ENCODE measurements at regions not wholly inside any gene's neighbourhood (a gene's known extent, or its start where the extent isn't known, plus 50 kb on each side); places are given as distances from the start of the nearest gene placed in this dataset.

GRCh38 chr15:46456456-46456855, 821.6 kb downstream of the SQOR start:
- ATAC-seq (no peak), DNase-seq (ENCODE audit: low spot score) (no peak)
- Mint-ChIP-seq H3K27me3 (ENCODE audit: low read depth) (no peaks in the 10 kb centered on the region; the same call in 1 of the 2 replicates), H3K4me3 (no peak overlapping the region), H3K4me1 (peaks cover 11% of the 10 kb centered on the region), H3K36me3 (no peaks in the 10 kb centered on the region), H3K9me3 (no peaks in the 10 kb centered on the region), H3K27ac (no peak overlapping the region)
- ChIA-PET CTCF (no interaction called here), POLR2A (no interaction called here)
- TF ChIP-seq ZNF263 (CRISPR knock-in tag; IDR thresholded peaks at IDR 0.05; ENCODE audit: low read depth) = no peak
- no peak for TF ChIP-seq GABPB1 (CRISPR knock-in tag; IDR thresholded peaks at IDR 0.05)
- TF ChIP-seq TCF7 (CRISPR knock-in tag; IDR thresholded peaks at IDR 0.05; ENCODE audit: low read depth) = no peak
- TF ChIP-seq AR (CRISPR knock-in tag; IDR thresholded peaks at IDR 0.05) = no peak
- no peak for TF ChIP-seq GRHL2 (CRISPR knock-in tag; IDR thresholded peaks at IDR 0.05; ENCODE audit: insufficient replicate concordance, severe bottlenecking)
- no peak for TF ChIP-seq OVOL2 (CRISPR knock-in tag; IDR thresholded peaks at IDR 0.05; ENCODE audit: borderline replicate concordance)
- TF ChIP-seq HMGA2 (CRISPR knock-in tag; IDR thresholded peaks at IDR 0.05) = no peak
- TF ChIP-seq ELF4 (CRISPR knock-in tag; IDR thresholded peaks at IDR 0.05; ENCODE audit: low read depth) = no peak
- no peak for TF ChIP-seq ZNF138 (CRISPR knock-in tag; conservative IDR thresholded peaks at IDR 0.05)
- TF ChIP-seq NR2C2 (CRISPR knock-in tag; IDR thresholded peaks at IDR 0.05) = no peak
- TF ChIP-seq MLX (CRISPR knock-in tag; IDR thresholded peaks at IDR 0.05) = no peak
- no peak for TF ChIP-seq ARID4B (CRISPR knock-in tag; IDR thresholded peaks at IDR 0.05; ENCODE audit: borderline replicate concordance)
- TF ChIP-seq SMAD4 (CRISPR knock-in tag; IDR thresholded peaks at IDR 0.05) = no peak
- no peak for TF ChIP-seq ATF1 (CRISPR knock-in tag; IDR thresholded peaks at IDR 0.05)
- no peak for TF ChIP-seq ESRRA (CRISPR knock-in tag; IDR thresholded peaks at IDR 0.05; ENCODE audit: borderline replicate concordance)
- TF ChIP-seq ETV6 (CRISPR knock-in tag; IDR thresholded peaks at IDR 0.05) = no peak

GRCh38 chr15:46460431-46461094, 825.7 kb downstream of the SQOR start:
- POLR2A ChIA-PET = no interaction called here
- Mint-ChIP-seq H3K4me3 (no peak overlapping the region), H3K27me3 (ENCODE audit: low read depth) (no peaks in the 10 kb centered on the region; the same call in 1 of the 2 replicates), H3K27ac (no peak overlapping the region), H3K9me3 (peaks cover 15% of the 10 kb centered on the region), H3K36me3 (peaks cover 10% of the 10 kb centered on the region), H3K4me1 (peaks cover 40% of the 10 kb centered on the region)
- ATAC-seq (no peak), DNase-seq (ENCODE audit: low spot score) (no peak)
- CTCF ChIA-PET = no interaction called here
- TF ChIP-seq ZNF138 (CRISPR knock-in tag; conservative IDR thresholded peaks at IDR 0.05) = no peak
- no peak for TF ChIP-seq ATF3 (CRISPR knock-in tag; conservative IDR thresholded peaks at IDR 0.05)
- TF ChIP-seq OVOL2 (CRISPR knock-in tag; IDR thresholded peaks at IDR 0.05; ENCODE audit: borderline replicate concordance) = no peak
- TF ChIP-seq IRF1 (CRISPR knock-in tag; IDR thresholded peaks at IDR 0.05) = no peak
- TF ChIP-seq TCF7 (CRISPR knock-in tag; IDR thresholded peaks at IDR 0.05; ENCODE audit: low read depth) = no peak

Data from WTC11 (cell line).